HG02763 (cell line): ENCODE measurements at regions not wholly inside any gene's neighbourhood (a gene's known extent, or its start where the extent isn't known, plus 50 kb on each side); places are given as distances from the start of the nearest gene placed in this dataset.
"Not testable (repeated sequence)": the region's sequence is repeated elsewhere in the genome, so short reads cannot be mapped to it uniquely, and the experiment has no call there.

ENCODE experiments used
- ATAC-seq: cut with Tn5 transposase; IDR thresholded peaks from one replicate; pipeline ENCODE4 v1.9.1; 2021; ENCODE audit warnings: mild to moderate bottlenecking, moderate library complexity; ENCODE audit not compliant: unreplicated experiment

DNA sequence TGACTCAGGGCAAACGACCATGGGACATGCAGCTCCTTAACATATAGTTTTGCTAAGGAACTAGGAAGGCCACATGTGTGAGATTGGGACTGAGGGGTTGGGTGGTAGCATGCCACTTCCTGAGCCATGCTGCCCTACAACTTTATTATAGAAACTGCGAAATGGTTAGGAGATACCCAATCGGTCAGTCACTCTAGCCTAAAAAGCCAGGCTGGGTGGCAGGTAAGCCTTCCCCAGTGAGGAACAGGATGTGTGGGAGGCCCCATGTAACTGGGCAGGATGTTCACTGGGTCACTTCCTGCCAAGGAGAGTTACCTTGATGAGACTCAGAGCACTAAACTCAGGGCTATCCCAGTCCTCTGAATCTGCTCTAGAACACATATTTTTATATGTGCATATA, 123.5 kb downstream of the MAP3K7 start:
- no peak for ATAC-seq

DNA sequence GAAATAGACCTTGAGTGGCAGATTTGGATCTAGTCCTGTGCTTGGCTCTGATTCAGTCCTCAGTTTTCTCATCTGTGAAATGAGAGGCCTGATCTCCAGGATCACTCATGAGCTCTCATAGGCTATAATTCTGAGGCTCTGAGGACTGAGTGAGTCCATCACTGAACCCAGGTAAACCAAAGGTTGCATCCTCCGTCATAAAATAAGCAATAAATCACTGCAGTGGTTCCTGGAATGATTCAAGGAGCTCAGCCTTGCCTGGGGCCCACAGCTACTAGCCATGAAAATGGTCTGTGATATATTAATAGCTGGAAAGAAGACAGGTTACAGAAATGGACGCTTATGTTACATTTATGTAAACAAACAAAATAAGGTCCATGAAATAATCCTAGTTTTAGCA, 124.8 kb downstream of the MAP3K7 start:
- no peak for ATAC-seq

DNA sequence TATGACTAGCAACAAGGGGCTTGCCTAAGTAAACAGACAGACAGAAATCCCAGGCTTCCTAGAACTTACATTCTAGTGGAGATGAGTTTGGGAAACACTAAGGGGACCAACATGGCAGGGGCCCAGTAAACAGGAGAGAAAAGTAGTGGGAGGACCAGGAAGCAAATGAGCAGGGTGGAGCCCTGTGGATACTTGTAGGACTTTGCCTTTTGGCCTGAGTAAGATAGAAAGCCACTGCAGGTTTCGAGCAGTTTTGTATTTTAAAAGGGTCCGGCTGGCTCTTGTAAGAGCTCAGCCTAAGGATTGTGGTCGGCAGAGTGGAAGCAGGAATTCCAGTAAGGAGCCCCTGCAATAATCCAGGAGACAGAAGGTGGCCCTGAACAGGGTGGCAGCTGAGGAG, 125.5 kb downstream of the MAP3K7 start:
- no peak for ATAC-seq

DNA sequence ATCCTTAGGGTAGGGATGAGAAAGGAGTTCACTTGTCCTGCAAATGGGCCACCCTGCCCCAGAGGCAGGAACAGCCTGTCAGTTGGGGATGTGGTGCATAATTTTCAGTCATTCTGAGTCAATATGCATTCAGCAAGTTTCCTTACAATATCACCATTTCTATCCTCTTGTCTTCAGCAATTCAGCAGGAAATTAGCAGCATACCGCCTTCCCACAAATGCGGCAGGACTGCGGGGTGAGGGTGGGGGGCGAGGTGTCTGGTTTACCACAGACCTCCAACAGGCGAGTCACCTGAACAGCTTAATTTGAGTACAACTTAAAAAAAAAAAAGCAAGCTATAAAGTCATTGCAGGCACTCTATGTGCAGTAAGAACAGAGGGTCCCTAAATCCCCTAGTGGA, 126.8 kb downstream of the MAP3K7 start:
- no peak for ATAC-seq

DNA sequence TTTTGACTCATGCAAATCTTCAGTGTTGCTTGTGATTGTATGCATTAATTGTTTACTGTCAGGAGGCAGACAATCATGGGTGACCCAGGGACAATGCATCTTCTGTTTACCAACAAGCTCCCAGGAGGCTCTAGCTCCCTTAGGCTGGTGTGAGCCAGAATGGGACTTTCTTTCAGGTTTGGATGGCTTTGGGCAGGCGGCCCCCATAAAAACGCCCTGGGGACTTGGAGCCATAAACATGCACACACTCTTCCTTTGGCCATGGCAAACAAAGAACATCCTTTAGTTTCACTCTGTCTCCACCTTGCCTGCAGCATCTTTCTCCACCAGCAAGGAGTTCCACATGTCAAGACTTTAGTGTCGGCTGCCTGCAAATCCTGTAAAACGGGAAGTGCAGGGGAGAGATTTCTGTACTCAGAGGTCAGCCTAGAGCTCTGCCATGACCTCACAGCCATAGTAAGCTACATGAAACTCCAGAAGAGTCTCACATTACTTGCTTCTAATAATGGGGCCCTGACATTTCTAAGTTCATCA, 127.6 kb downstream of the MAP3K7 start:
- ATAC-seq = no peak

DNA sequence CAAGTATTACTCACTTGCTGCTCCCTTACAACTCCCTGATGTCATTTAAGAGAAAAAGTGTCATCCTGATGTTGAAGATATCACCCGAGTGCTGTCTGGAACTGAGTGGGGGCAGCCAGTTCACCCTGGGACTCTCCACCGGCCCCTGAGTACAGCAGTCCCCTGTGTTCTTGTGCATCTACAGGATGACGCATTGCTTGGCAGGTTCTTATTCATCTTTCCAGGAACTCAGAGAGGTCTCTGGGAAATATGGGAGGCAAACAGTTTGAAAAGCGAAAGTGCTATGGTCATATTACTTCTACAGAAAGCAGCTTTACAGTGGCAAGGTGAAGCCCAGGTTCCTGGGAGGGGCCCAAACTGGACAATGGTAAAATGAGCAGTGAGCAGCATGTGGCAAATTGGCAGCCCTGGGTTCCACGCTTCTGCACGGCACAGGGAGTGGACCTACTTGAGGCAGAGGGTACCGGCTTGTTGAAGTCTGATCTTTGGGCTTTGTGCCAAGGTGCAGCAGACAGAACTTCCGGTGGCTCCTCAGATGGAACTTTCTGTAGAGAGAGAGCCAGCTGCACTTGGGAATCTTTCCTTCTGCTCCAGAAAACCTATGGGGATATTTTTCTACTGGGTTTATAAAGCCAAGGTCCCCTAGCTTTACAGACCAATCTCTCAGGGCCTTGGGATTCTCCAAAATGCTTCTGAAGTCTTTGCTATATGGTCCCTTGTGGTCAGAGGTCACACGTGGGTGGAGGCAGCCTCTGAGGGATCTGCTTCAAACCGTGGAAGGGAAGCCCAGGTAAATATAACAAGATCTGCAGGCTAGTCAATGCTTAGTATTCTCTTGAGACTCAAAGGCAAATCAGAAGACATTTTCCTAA, 128.3 kb downstream of the MAP3K7 start:
- ATAC-seq = no peak

DNA sequence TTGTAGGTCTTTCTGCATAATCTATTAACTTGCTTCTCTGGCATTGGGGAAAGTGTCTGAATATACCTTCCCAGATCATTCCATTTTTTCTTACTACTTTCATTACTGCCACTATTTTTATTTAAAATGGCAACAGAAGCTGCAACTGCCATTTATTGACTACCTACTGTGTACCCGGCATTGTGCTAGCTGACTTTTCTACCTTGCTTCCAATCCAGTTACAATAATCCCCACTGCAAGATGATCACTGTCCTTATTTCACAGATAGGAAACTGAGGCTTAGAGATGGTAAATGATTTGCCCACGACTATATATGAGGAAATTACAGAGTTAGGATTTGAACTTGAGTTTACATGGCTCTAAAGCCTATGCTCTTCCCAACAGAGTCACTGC, 129.0 kb downstream of the MAP3K7 start:
- no peak for ATAC-seq

DNA sequence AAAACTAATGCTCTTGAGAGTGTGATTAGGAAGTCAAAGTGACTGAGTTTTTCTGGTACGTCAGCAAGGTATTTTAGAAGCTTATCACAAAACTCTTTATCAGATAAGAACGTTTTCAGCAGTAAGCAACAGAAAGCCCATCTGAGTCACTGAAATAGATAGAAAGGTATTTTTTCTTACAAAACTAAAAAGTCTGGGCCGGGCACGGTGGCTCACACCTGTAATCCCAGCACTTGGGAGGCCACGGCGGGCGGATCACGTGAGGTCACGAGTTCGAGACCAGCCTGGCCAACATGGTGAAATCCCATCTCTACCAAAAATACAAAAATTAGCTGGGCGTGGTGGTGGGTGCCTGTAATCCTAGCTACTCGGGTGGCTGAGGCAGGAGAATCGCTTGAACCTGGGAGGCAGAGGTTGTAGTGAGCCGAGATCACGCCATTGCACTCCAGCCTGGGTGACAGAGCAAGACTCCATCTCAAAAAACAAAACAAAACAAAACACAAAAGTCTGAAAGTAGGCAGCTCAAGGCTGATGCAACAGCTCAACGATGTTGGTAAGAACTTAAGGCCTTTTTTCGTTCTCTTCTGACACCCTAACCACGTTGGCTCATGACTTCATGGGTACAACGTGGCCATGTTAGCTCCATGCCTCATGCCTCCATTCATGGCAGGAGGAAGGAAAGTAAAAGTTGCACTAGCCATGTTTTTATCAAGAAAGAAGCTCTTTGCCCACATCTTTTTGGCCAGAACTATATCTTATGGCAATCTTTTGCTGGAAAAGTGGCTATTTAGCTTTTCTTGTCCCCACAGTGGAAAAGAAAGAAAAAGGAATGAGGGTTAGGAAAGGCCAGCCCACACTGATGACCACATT, 129.6 kb downstream of the MAP3K7 start:
- not testable (repeated sequence) for ATAC-seq

DNA sequence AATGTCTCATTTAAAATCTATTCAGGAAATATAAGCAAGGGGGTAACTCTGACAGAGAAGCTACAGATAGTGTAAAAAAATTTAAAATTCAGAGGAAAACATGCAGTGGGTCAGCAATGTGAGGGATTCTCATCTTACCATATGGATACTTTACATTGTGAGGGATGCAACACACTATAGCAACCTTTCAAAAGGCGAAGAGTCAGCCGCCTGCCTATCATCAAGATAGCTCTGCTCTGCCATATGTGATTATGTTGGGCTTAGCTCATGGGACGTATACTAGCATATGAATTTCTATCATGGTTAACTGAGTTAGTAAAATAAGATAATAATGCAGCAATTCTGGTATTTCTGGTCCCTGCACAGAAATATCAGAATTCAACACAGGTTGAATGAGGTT, 130.9 kb downstream of the MAP3K7 start:
- no peak for ATAC-seq

DNA sequence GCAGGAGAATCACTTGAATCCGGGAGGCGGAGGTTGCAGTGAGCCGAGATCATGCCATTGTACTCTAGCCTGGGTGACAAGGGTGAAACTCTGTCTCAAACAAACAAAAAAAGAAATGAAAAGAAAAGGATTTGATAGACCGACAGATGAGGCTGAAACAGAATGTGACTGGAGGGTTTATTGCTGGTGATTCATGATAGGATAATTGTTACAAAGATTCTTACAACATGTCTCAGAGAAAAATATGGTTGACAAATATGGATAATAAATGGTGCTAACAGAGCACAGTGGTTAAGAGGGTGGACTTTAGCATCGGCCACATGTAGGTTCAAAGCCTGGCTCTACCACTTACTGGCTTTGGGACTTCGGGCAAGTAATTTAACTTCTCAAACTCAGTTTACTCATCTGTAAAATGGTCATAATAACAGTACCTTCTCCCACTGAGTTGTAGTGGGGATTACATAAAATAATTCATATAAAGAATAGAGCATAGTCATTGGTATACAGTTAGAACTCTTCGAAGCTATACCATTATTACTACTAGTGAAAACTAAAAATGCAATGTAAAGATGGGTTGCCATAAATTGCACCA, 131.9 kb downstream of the MAP3K7 start:
- no peak for ATAC-seq

DNA sequence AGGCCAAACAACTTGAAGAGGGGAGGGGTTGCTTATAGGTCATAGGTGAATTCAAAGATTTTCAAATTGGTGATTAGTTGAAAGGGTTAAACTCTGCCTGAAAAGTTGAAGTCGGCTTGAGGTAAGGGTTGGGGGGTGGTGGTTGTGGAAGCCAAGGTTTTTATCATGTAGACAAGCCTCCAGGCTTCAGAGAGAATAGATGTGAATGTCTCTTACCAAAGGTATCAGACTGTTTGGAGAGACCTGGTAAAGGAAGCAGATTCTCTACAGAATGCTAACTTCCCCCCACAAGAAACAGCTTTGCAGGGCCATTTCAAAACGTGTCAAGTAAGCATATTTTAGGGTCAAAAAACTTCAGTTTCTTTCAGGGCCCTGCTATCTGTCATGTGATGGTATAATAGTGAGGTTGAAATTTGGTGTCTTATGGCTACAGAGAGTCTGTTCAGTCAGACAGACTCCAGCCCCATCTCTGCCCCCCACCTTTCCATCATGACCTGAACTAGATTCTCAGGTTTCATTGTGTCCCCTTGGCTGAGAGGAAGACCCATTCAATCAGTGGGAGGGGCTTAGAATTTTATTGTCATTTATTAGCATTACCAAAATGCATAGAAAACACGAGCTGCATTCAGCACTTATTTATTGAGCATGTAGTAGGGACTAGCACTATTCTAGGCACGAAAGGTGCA, 136.5 kb downstream of the MAP3K7 start:
- ATAC-seq = no peak

DNA sequence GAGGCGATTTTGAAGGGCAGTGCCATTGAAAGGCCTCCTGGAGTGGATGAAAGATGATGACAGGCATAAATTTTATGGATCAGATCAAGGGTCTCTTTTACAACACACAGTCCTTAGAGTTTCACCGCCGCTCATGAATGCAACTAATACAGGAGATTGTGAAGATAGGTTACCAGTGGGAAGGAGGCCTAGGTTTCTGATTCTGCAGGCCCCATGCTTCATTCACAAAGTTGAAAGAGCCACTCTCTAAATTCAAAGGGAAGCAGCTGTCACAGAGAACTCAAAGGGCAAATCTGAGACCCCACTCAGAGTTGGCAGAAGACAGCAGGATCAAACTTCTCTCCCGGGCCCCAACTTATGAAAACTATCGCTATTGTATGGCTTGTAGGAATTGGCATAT, 137.6 kb downstream of the MAP3K7 start:
- ATAC-seq = no peak

DNA sequence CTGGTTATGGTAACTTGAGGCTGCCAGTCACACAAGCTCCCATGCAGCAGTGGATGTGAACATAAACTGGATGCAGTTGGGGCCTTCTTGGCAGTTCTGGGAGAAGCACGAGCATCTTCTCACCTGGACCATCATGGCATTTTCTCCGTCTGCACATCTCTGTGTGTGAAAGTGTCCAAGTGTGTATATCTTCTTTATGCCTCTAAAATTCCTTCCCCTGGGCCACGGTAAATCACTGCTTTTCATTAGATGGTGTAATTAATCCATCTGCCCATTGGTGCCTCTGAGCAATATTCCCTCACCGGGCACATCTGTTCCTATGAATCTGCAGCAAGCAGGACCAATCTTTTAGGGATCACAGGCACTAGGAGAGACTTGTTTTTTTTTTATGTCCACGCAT, 138.0 kb downstream of the MAP3K7 start:
- ATAC-seq = no peak

DNA sequence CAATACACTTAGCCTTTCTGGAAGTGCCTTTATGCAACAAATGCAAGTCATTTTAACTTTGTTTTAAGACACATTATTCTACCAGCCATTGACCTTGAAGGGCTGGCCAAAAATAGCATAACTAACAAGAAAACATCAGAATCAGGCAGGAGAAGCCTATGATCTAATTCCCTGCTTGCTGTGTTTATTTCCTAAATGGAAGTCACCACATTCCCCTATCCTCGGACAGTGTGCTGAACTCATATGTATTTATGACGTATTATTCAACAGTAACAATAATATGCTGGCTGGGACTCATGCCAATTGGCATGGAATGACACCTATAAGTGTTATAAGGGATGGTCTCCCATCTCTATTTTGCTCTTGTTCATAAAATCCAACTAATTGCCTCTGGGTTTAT, 140.7 kb downstream of the MAP3K7 start:
- ATAC-seq = no peak

DNA sequence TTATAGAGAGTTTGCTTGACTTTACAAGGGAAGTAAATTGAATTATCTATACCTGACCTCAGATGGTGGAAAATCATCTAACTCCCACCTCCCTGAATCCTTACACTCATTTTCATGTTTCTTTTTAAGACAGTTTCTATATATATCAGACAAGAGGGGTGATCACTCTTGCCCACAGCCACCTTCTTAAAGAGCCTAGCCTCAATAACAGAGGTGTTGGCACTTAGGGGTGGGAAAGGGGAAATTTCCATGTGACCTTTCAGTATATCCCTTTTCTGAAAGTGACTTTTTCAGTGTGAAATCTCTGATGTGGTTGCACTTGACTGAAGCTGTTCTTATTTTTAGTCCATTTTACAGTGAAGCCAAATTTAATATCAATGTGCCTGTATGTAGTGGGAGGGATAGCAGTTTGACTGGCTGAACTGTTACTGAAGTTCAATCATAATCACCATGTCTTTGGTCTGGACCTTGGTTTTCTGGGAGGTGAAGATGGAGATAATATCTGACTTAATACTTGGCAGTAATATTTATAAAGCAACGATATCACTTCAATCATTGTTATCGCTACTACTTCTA, 141.3 kb downstream of the MAP3K7 start:
- no peak for ATAC-seq

DNA sequence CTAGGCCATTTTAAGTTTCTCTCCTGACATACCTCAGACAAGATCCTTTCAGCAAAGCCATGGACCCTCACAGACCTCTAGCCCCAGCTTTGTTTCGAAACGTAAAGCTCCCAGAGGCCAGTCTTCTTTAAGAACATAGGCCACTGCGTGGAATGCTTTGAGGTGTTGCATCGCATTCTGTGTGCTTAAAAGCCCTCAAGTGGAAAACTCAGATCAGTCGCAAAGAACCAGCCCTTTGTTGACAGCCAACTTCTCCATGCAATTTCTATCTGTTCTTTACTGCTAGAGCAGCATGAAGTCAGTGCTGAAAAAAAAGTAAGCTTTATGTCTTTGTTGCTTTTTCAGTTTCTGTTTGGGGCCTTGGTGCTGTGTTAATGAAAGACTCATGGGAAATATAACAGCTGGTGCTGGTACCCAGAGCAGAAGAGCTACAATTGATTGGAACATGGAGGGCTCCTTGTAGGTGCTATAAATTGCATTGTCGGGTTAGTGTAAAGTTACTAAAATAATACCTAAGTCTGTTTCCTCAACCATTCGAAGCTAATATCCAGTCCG, 142.6 kb downstream of the MAP3K7 start:
- ATAC-seq = no peak

DNA sequence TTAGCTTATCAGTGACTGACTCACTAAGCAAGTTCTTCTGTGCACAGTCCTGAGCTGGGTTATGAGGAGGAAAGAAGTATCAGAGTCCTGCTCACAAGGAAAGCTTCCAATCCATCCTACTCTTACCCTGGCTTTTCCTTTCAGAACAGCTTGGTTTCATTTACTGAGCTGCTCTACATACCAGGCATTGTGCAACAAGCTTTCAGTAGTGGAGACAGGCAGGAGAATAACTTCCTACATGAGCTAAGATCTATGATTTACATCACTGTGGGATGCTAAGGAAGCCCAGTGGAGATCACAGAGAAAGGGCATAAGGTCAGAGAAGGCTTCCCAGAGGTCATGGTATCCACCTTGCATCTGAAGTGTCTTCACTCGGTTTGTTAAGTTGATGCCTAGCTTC, 144.5 kb downstream of the MAP3K7 start:
- ATAC-seq = no peak

DNA sequence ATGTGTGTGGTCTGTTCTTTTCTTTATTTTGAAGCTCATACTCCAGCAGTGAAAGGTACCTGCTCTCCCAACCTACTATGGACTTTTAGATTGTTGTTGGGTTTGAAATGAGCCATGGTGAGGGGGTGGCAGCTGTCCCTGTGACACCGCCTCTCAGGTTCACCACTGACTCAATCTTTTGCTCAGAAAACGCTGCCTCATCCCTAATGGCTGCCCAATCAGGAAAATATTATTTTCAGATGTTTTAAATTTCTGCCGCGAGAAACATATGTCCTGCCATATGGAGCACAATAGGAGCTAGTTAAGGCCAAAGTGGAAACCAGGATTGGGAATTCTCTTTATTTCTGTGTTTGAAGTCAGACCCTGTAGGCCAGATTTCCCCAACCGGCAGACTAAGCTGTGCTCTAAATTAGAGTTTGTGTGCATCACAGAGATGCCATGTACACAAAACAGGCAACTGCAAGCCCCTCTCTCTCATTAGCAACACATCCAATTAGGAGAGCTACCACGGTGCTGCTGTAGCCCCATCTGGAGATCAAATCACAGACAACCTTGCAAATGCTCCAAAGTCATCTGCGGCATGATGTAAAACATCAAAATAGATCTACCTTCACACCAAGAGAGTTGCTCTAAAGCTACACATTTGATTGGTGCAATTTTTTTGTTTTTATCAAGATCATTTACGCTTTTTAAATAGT, 144.1 kb upstream of the BACH2 start:
- ATAC-seq = no peak

DNA sequence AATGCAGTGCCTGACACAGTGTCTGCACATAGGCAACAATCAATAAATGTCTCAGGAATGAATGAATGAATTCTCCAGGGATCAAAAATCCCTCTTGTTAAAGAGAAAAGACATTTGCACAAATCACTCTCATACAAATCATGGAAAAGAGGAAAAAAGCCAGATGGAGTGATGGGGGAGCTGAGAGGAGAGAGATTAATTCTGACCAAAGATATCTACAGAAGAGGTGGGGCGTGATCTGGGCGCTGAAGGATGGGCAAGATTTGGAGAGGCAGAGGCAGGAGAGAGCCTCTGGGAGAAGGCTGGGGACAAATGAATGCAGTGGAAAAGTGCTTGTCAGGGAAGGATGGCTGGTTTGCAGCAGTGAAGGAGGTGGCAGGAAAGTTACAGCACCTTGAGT, 142.9 kb upstream of the BACH2 start:
- ATAC-seq = no peak

DNA sequence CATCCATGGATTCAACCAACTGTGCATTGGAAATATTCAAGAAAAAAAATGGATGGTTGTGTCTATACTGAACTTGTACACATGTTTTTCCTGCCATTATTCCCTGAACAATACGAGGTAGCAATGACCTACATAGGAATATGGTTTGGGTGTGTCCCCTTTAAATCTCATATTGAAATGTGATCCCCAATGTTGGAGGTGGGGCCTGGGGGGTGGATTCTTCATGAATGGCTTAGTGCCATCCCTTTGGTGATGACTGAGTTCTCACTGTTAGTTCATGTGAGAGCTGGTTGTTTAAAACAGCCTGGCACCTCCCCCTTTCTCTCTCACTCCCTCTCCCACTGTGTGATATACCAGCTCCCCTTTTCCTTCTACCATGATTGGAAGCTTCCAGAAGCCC, 139.8 kb upstream of the BACH2 start:
- ATAC-seq = no peak
